Motor neuron (in vitro differentiated cells): ENCODE measurements at regions not wholly inside any gene's neighbourhood (a gene's known extent, or its start where the extent isn't known, plus 50 kb on each side); places are given as distances from the start of the nearest gene placed in this dataset.
"Not testable (repeated sequence)": the region's sequence is repeated elsewhere in the genome, so short reads cannot be mapped to it uniquely, and the experiment has no call there.

ENCODE experiments used
- ATAC-seq, 8 experiments: fragments of 200-7000 bp; cut with Tn5 transposase; replicated peaks in 6 of 8; 2 replicates each; pipeline ENCODE4 v1.8.0; 2021; ENCODE audit warnings: mild to moderate bottlenecking in 8 of 8, moderate library complexity in 8 of 8
- H3K27ac ChIP-seq, 2 donors: fragments of 250-450 bp; sonication (Bioruptor Pico); 2 replicates each; pipeline ENCODE4 v1.9.0; 2021; ENCODE audit warnings: antibody characterized with exemption in 2 of 2, mild to moderate bottlenecking in 2 of 2, moderate library complexity in 1 of 2
- H3K4me1 ChIP-seq, 2 donors: fragments of 250-450 bp; sonication (Bioruptor Pico); replicated peaks in 1 of 2; 2 replicates each; pipeline ENCODE4 v1.6.1; 2021; ENCODE audit warnings: antibody characterized with exemption in 2 of 2, mild to moderate bottlenecking in 2 of 2, moderate library complexity in 1 of 2
- H3K4me3 ChIP-seq, 5 donors: fragments of 250-450 bp; sonication (Bioruptor Pico); 2 replicates each; pipeline ENCODE4 v1.9.0; 2021; ENCODE audit warnings: antibody characterized with exemption in 5 of 5, mild to moderate bottlenecking in 5 of 5, moderate library complexity in 4 of 5
- WGBS, 10 experiments: fragments of 450-650 bp; shearing (Covaris generic); methylation state at CpG; one replicate each; pipeline ENCODE4 v1.0.0; 2022; 5-methylcytosine and 5-hydroxymethylcytosine counted together
- in situ Hi-C, 9 experiments: fragments of 400-800 bp; cut with MboI; loops; one replicate each; pipeline ENCODE4 v1.15.0; 2021; ENCODE audit warnings: low sequenced_read_pairs in 9 of 9, low pct_unique_long_range_greater_than_20kb in 2 of 9; ENCODE audit not compliant: unreplicated experiment in 9 of 9

DNA sequence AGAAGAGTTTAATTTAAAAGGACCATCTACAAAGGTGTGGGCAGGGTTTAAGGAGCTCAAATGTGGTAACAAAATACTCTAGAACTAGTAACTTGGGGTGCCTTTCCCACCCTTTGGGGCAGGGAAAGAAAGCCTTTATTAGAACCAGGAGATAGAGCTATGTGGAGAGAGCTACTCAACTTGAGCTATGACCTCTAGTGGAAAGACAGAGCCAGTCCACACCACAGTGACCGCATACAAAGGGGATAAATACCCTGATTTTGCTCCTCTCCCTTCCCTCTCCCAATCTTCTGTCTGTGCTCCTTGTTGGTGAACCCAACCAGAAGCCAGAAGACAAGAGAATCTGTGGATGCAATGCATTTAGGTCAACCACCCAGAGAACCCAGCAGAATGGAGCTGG lies 54.4 kb upstream of the JAK1 start:
- 20 to 100% (median 82%) methylated on average over 1 of the region's 1 CpG; no CpG with 5 or more reads in 3 of the 10 experiments for WGBS, 10 experiments

GRCh38 chr1:65021795-65022194 lies 55.4 kb upstream of the JAK1 start:
- no peak overlapping the region for H3K4me3 ChIP-seq
- peaks cover 9 to 16% of the 10 kb centered on the region in 2 donors for H3K4me1 ChIP-seq
- peak in 5 of 8 experiments; percentile 53 to 93 (median 87) for ATAC-seq
- no peak overlapping the region for H3K27ac ChIP-seq
- in situ Hi-C loops: no loop called here
- 8 to 42% (median 33%) methylated on average over 1 of the region's 1 CpG; no CpG with 5 or more reads in 4 of the 10 experiments for WGBS, 10 experiments

More for the DNA sequence above, 54.4 kb upstream of the JAK1 start:
- Histone ChIP-seq H3K4me1 (peaks cover 9 to 16% of the 10 kb centered on the region in 2 donors), H3K4me3 (no peak overlapping the region), H3K27ac (no peak overlapping the region)
- peak in 3 of 8 experiments; percentile 68 for ATAC-seq
- in situ Hi-C loops: no loop called here

DNA sequence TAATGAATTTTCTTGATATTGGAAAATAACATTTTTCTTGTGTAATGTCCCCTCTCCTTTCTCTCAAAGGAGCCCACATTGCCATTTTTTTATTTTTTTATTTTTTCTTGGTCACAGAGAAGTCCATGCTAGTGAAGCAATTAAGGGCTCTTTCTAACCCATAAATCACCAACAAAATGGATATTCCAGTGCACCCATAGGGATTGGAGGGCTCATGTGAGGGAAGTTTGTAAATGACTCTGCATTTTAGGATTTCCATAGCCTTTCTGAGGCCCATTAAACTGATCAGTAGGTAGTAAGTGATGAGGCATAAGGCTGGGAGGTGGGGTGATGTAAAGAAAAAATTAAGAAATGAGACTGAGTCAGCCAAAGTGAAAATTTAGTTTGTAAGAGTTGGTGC lies 55.9 kb upstream of the JAK1 start:
- Histone ChIP-seq H3K4me1 (peaks cover 9 to 16% of the 10 kb centered on the region in 2 donors), H3K27ac (no peak overlapping the region), H3K4me3 (no peak overlapping the region)
- peak in 5 of 8 experiments; percentile 15 to 84 (median 76) for ATAC-seq
- in situ Hi-C loops: no loop called here

- ATAC-seq: no peak
- in situ Hi-C loops: no loop called here
- 80 to 100% (median 96%) methylated on average over 1 to 3 of the region's 3 CpGs; no CpG with 5 or more reads in 1 of the 10 experiments for WGBS, 10 experiments
- H3K4me3 ChIP-seq: no peak overlapping the region
- H3K4me1 ChIP-seq: peaks cover 9 to 16% of the 10 kb centered on the region in 2 donors
- no peak overlapping the region for H3K27ac ChIP-seq
Measured at GRCh38 chr1:65025794-65026193, 59.4 kb upstream of the JAK1 start.

DNA sequence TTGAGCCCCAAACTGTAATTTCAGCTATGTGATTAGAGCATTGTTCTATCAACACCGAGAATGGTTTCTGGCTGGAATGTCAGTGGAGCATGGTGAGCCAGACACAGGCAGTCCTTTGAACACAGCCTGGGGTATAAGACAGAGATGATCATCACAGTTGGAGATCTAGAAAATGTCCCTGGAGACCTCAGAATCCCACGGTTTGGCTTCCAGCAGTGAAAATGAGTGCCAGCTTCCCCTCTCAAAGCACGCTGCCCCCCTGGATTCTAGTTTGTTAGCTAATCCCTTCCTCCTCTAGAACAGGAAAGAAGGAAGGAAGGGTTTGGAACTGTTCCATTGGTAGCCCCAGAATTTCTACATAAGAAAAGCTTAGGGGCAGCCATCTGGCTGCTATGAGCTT lies 59.9 kb upstream of the JAK1 start:
- no peak for ATAC-seq
- 0 to 69% (median 39%) methylated on average over 1 to 3 of the region's 3 CpGs; no CpG with 5 or more reads in 3 of the 10 experiments for WGBS, 10 experiments
- in situ Hi-C loops: no loop called here
- Histone ChIP-seq H3K4me1 (peaks cover 9 to 16% of the 10 kb centered on the region in 2 donors), H3K27ac (no peak overlapping the region), H3K4me3 (no peak overlapping the region)

GRCh38 chr1:65027666-65028358 lies 61.5 kb upstream of the JAK1 start:
- ATAC-seq: no peak
- Histone ChIP-seq H3K4me3 (no peak overlapping the region), H3K27ac (no peak overlapping the region), H3K4me1 (peaks cover 0 to under 1% of the 10 kb centered on the region in 2 donors)
- 0 to 100% (median 82%) methylated on average over 1 to 5 of the region's 5 CpGs; no CpG with 5 or more reads in 1 of the 10 experiments for WGBS, 10 experiments
- in situ Hi-C loops: no loop called here

GRCh38 chr1:65029434-65029833 lies 63.1 kb upstream of the JAK1 start:
- H3K4me1 ChIP-seq, H3K27ac ChIP-seq, in situ Hi-C loops, H3K4me3 ChIP-seq, ATAC-seq: not testable (repeated sequence)
- WGBS, 10 experiments: 31 to 100% (median 91%) methylated on average over 2 to 3 of the region's 3 CpGs

DNA sequence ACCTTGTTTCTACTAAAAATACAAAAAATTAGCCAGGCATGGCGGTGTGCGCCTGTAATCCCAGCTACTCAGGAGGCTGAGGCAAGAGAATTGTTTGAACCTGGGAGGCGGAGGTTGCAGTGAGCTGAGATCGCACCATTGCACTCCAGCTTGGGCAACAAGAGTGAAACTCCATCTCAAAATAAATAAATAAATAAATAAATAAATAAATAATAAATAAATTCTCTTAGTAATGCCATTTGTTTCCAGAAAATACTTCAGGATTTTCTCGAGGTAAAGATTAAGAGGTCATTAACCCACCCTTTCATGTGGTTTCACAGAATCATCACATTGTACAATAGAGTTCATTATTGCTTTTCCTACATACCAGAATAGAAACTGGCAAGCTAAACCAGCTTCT lies 68.5 kb upstream of the JAK1 start:
- H3K4me3 ChIP-seq, H3K27ac ChIP-seq, ATAC-seq, H3K4me1 ChIP-seq, in situ Hi-C loops: not testable (repeated sequence)
- 50 to 100% (median 85%) methylated on average over 1 to 5 of the region's 5 CpGs for WGBS, 10 experiments

DNA sequence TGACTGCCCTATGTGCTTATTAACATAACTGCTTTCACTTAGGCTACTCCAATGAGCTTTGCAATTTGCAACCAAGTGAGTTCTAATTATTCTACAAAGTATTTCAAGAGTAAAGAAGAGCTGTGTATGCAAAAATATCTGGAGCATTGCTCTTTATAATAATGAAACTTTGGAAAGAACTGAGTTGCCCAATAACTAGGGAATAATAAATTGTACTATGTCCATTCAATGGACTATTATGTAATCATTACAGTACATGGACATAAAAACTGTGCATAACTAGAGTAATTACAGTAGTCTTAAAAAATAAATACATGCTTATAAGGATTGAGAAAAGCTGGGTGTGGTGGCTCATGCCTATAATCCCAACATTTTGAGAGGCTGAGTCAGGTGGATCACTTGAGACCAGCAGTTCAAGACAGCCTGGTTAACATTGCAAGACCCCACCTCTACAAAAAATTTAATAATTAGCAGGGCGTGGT lies 70.3 kb upstream of the JAK1 start:
- in situ Hi-C loops: no loop called here
- H3K4me3 ChIP-seq: no peak overlapping the region
- peak in 3 of 8 experiments; percentile 87 to 92 (median 91) for ATAC-seq
- no peak overlapping the region for H3K27ac ChIP-seq
- WGBS, 10 experiments: 17 to 89% (median 73%) methylated on average over 1 of the region's 1 CpG; no CpG with 5 or more reads in 4 of the 10 experiments
- H3K4me1 ChIP-seq: no peaks in the 10 kb centered on the region

DNA sequence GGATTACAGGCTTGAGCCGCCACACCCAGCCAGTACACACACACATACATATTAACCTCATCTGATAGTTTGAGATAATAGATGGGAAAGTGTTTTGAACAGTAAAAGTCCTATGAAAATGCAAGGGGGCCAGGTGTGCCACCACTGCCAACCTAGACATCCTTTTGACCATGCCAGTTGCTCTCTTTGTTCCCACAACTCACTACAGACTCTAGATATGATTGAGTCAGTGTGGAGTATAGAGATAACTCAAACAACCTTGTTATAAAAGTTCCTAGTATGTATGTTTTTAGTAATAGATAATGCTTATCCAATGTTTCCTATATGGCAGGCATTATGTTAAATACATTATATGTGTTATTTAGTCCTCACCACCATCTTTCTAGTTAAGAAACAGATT lies 72.7 kb upstream of the JAK1 start:
- no peak overlapping the region for H3K4me3 ChIP-seq
- 83 to 100% (median 100%) methylated on average over 1 of the region's 1 CpG; no CpG with 5 or more reads in 5 of the 10 experiments for WGBS, 10 experiments
- in situ Hi-C loops: no loop called here
- H3K4me1 ChIP-seq: no peaks in the 10 kb centered on the region
- no peak overlapping the region for H3K27ac ChIP-seq
- ATAC-seq: no peak

- Histone ChIP-seq H3K4me3 (no peak overlapping the region), H3K4me1 (no peaks in the 10 kb centered on the region), H3K27ac (no peak overlapping the region)
- no peak for ATAC-seq
- in situ Hi-C loops: no loop called here
- 0 to 100% (median 100%) methylated on average over 1 to 2 of the region's 2 CpGs; no CpG with 5 or more reads in 1 of the 10 experiments for WGBS, 10 experiments
Measured at GRCh38 chr1:65039508-65039907, 73.2 kb upstream of the JAK1 start.

GRCh38 chr1:65042467-65042866 lies 76.1 kb upstream of the JAK1 start:
- Histone ChIP-seq H3K27ac (no peak overlapping the region), H3K4me1 (no peaks in the 10 kb centered on the region), H3K4me3 (no peak overlapping the region)
- no peak for ATAC-seq
- WGBS, 10 experiments: 50 to 100% (median 92%) methylated on average over 1 to 4 of the region's 4 CpGs; no CpG with 5 or more reads in 2 of the 10 experiments
- in situ Hi-C loops: no loop called here

DNA sequence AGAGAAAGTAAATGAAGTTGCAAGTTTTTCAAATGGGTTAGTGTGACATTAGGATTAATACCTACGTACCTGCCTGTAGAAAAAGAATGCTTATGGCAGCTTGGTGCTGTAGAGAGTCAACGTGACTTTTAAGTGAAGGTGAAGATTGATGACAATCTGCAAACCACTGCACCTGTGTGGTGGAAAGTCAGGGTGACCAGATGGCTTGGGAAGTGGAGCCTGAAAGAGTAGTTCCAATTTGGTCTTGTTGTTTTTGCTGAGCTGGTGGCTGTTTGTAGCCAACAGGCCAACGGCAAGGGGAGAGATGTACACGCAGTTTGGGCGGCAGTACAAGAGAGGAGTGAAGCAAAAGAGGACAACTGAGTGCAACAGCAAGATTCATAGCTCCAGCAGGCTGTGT lies 78.1 kb upstream of the JAK1 start:
- Histone ChIP-seq H3K4me3 (no peak overlapping the region), H3K27ac (no peak overlapping the region), H3K4me1 (no peaks in the 10 kb centered on the region)
- ATAC-seq: no peak
- 47 to 96% (median 86%) methylated on average over 2 to 5 of the region's 5 CpGs for WGBS, 10 experiments
- in situ Hi-C loops: no loop called here
